Naive thymus-derived CD4-positive, alpha-beta T cell (primary cell): ENCODE measurements at regions not wholly inside any gene's neighbourhood (a gene's known extent, or its start where the extent isn't known, plus 50 kb on each side); places are given as distances from the start of the nearest gene placed in this dataset.

Experiments
- ATAC-seq: fragments of 150-1000 bp; cut with Tn5 transposase; 2 replicates; pipeline ENCODE4 v1.10.0; 2021; ENCODE audit warnings: mild to moderate bottlenecking, moderate library complexity
- CTCF ChIA-PET: fragments of 350-600 bp; sonication (Branson Sonifier 250); formaldehyde crosslinking; loops from one replicate; lab custom pipeline; 2021; ENCODE audit warnings: antibody characterized with exemption; lab: Charles Lee
- POLR2A ChIA-PET: fragments of 350-600 bp; sonication (Branson Sonifier 250); formaldehyde crosslinking; loops from one replicate; lab custom pipeline; 2021; ENCODE audit warnings: antibody characterized with exemption, inconsistent platforms; lab: Charles Lee
- DNase-seq, 9 donors: peaks; one replicate each; pipeline versions ENCODE4 v3.0.0 to v3.0.0-alpha.2; 2020 to 2022; ENCODE audit warnings: mixed read lengths in 1 of 9
- H3K27ac ChIP-seq: one replicate; pipeline ENCODE4 v1.7.0; 2013; ENCODE audit warnings: mild to moderate bottlenecking, low read depth, low read length, moderate library complexity
- H3K27me3 ChIP-seq, 2 donors: one replicate each; pipeline ENCODE4 v1.7.0; 2013; ENCODE audit warnings: low read length in 2 of 2, mild to moderate bottlenecking in 2 of 2, moderate library complexity in 2 of 2; ENCODE audit not compliant: control insufficient read depth in 2 of 2, insufficient read depth in 2 of 2
- H3K36me3 ChIP-seq, 3 experiments: 1 replicate in 2 of 3; 2 replicates in 1 of 3; pipeline ENCODE4 v1.7.0; 2013; ENCODE audit warnings: low read length in 3 of 3, mild to moderate bottlenecking in 3 of 3, moderate library complexity in 1 of 3; ENCODE audit not compliant: insufficient read depth in 3 of 3, control insufficient read depth in 2 of 3
- H3K4me1 ChIP-seq, 2 donors: one replicate each; pipeline ENCODE4 v1.7.0; 2013; ENCODE audit warnings: low read length in 2 of 2, mild to moderate bottlenecking in 2 of 2, moderate library complexity in 1 of 2; ENCODE audit not compliant: control insufficient read depth in 2 of 2, insufficient read depth in 2 of 2
- H3K4me3 ChIP-seq: 2 replicates; pipeline ENCODE4 v1.7.0; 2013; ENCODE audit warnings: mild to moderate bottlenecking, low read length
- H3K9me3 ChIP-seq, 3 experiments: 1 replicate in 2 of 3; 2 replicates in 1 of 3; pipeline ENCODE4 v1.7.0; 2013; ENCODE audit warnings: low read length in 3 of 3; ENCODE audit not compliant: control insufficient read depth in 2 of 3
- H3K27ac Mint-ChIP-seq, 9 donors: one replicate each; pipeline ENCODE4 v1.8.0; 2020 to 2022; ENCODE audit warnings: mixed read lengths in 9 of 9, mild to moderate bottlenecking in 8 of 9, moderate library complexity in 5 of 9, inconsistent platforms in 2 of 9
- H3K27me3 Mint-ChIP-seq, 5 donors: one replicate each; pipeline ENCODE4 v1.8.0; 2021 to 2022; ENCODE audit warnings: mixed read lengths in 5 of 5, mild to moderate bottlenecking in 1 of 5
- H3K36me3 Mint-ChIP-seq, 5 donors: one replicate each; pipeline ENCODE4 v1.8.0; 2020 to 2022; ENCODE audit warnings: mixed read lengths in 5 of 5, mild to moderate bottlenecking in 3 of 5, inconsistent platforms in 1 of 5
- H3K4me1 Mint-ChIP-seq, 7 donors: one replicate each; pipeline ENCODE4 v1.8.0; 2020 to 2022; ENCODE audit warnings: mixed read lengths in 7 of 7, mild to moderate bottlenecking in 3 of 7, inconsistent platforms in 1 of 7
- H3K4me3 Mint-ChIP-seq, 10 donors: one replicate each; pipeline ENCODE4 v1.8.0; 2020 to 2022; ENCODE audit warnings: mild to moderate bottlenecking in 10 of 10, mixed read lengths in 10 of 10, moderate library complexity in 6 of 10, inconsistent platforms in 2 of 10
- H3K9me3 Mint-ChIP-seq, 11 donors: one replicate each; pipeline ENCODE4 v1.8.0; 2020 to 2022; ENCODE audit warnings: mixed read lengths in 11 of 11, mild to moderate bottlenecking in 4 of 11, inconsistent platforms in 1 of 11, moderate library complexity in 1 of 11
- intact Hi-C, 2 donors: fragments of 100-400 bp; cut with micrococcal nuclease; formaldehyde crosslinking; loops; one replicate each; pipeline ENCODE4 v1.15.1; 2023

- H3K4me3 ChIP-seq: no peak overlapping the region
- ChIA-PET CTCF (interaction anchor here (0.5 kb wide), 1 partner anchor 518 kb away, joined by 3 read pairs; no protein-coding TSS in a partner anchor), POLR2A (no interaction called here)
- Mint-ChIP-seq H3K9me3 (no peaks in the 10 kb centered on the region), H3K4me1 (peaks cover 0 to 3% (median 0%) of the 10 kb centered on the region in 7 donors), H3K4me3 (no peak overlapping the region), H3K36me3 (no peaks in the 10 kb centered on the region), H3K27me3 (peaks cover 0 to 21% (median 5%) of the 10 kb centered on the region in 5 donors), H3K27ac (no peak overlapping the region)
- H3K36me3 ChIP-seq: no peaks in the 10 kb centered on the region
- intact Hi-C loops: no loop called here
- no peaks in the 10 kb centered on the region for H3K27me3 ChIP-seq
- H3K4me1 ChIP-seq: no peaks in the 10 kb centered on the region
- DNase-seq: no peak
- H3K9me3 ChIP-seq: no peaks in the 10 kb centered on the region
- ATAC-seq: no peak
- no peak overlapping the region for H3K27ac ChIP-seq
Observed at GRCh38 chr20:4635781-4636180, 50.5 kb upstream of the PRNP start.

- Mint-ChIP-seq H3K27ac (no peak overlapping the region), H3K4me3 (no peak overlapping the region), H3K9me3 (no peaks in the 10 kb centered on the region), H3K27me3 (peaks cover 0 to 23% (median 5%) of the 10 kb centered on the region in 5 donors), H3K36me3 (no peaks in the 10 kb centered on the region), H3K4me1 (peaks cover 0 to 3% (median 0%) of the 10 kb centered on the region in 7 donors)
- Histone ChIP-seq H3K9me3 (no peaks in the 10 kb centered on the region), H3K36me3 (no peaks in the 10 kb centered on the region), H3K4me1 (no peaks in the 10 kb centered on the region), H3K27ac (no peak overlapping the region), H3K4me3 (no peak overlapping the region), H3K27me3 (no peaks in the 10 kb centered on the region)
- intact Hi-C loops: no loop called here
- no peak for ATAC-seq
- ChIA-PET POLR2A (no interaction called here), CTCF (interaction anchor here (0.5 kb wide), 1 partner anchor 518 kb away, joined by 3 read pairs; no protein-coding TSS in a partner anchor)
- no peak for DNase-seq
Observed at GRCh38 chr20:4635342-4635741, 50.9 kb upstream of the PRNP start.

GRCh38 chr20:4633780-4634179 is 52.5 kb upstream of the PRNP start:
- ChIA-PET CTCF (no interaction called here), POLR2A (no interaction called here)
- H3K27ac Mint-ChIP-seq: no peak overlapping the region
- Histone ChIP-seq H3K27ac (no peak overlapping the region), H3K9me3 (no peaks in the 10 kb centered on the region), H3K27me3 (no peaks in the 10 kb centered on the region), H3K4me3 (no peak overlapping the region), H3K36me3 (no peaks in the 10 kb centered on the region), H3K4me1 (no peaks in the 10 kb centered on the region)
- no peaks in the 10 kb centered on the region for H3K9me3 Mint-ChIP-seq
- H3K4me1 Mint-ChIP-seq: peaks cover 0 to 3% (median 0%) of the 10 kb centered on the region in 7 donors
- no peak overlapping the region for H3K4me3 Mint-ChIP-seq
- DNase-seq: no peak
- intact Hi-C loops: no loop called here
- peak; percentile 55 for ATAC-seq
- peaks cover 0 to 27% (median 5%) of the 10 kb centered on the region in 5 donors for H3K27me3 Mint-ChIP-seq
- H3K36me3 Mint-ChIP-seq: no peaks in the 10 kb centered on the region

GRCh38 chr20:4633379-4633778 is 52.9 kb upstream of the PRNP start:
- Mint-ChIP-seq H3K36me3 (no peaks in the 10 kb centered on the region), H3K27ac (no peak overlapping the region), H3K4me3 (no peak overlapping the region), H3K27me3 (peaks cover 0 to 27% (median 5%) of the 10 kb centered on the region in 5 donors), H3K4me1 (peaks cover 0 to 3% (median 0%) of the 10 kb centered on the region in 7 donors), H3K9me3 (no peaks in the 10 kb centered on the region)
- Histone ChIP-seq H3K27me3 (no peaks in the 10 kb centered on the region), H3K36me3 (no peaks in the 10 kb centered on the region), H3K27ac (no peak overlapping the region), H3K4me1 (no peaks in the 10 kb centered on the region), H3K4me3 (no peak overlapping the region), H3K9me3 (no peaks in the 10 kb centered on the region)
- ATAC-seq (no peak), DNase-seq (no peak)
- intact Hi-C loops: no loop called here
- ChIA-PET CTCF (no interaction called here), POLR2A (no interaction called here)

GRCh38 chr20:4632876-4633275 is 53.4 kb upstream of the PRNP start:
- peak; percentile 22 for ATAC-seq

GRCh38 chr20:4626228-4626627 is 60.0 kb upstream of the PRNP start:
- H3K36me3 ChIP-seq: no peaks in the 10 kb centered on the region
- DNase-seq (no peak), ATAC-seq (no peak)
- H3K4me1 ChIP-seq: no peaks in the 10 kb centered on the region
- ChIA-PET POLR2A (no interaction called here), CTCF (no interaction called here)
- H3K27me3 ChIP-seq: no peaks in the 10 kb centered on the region
- intact Hi-C loops: no loop called here
- peaks cover 0 to 22% (median 6%) of the 10 kb centered on the region in 11 donors for H3K9me3 Mint-ChIP-seq
- H3K4me1 Mint-ChIP-seq: no peaks in the 10 kb centered on the region
- H3K9me3 ChIP-seq: no peaks in the 10 kb centered on the region
- H3K27me3 Mint-ChIP-seq: peaks cover 6 to 37% (median 24%) of the 10 kb centered on the region in 5 donors
- no peak overlapping the region for H3K27ac ChIP-seq
- no peak overlapping the region for H3K4me3 ChIP-seq
- no peak overlapping the region for H3K4me3 Mint-ChIP-seq
- H3K36me3 Mint-ChIP-seq: peaks cover 0 to 10% (median 3%) of the 10 kb centered on the region in 5 donors
- H3K27ac Mint-ChIP-seq: no peak overlapping the region

More at GRCh38 chr20:4632876-4633275, 53.4 kb upstream of the PRNP start:
- H3K27ac Mint-ChIP-seq: no peak overlapping the region
- Histone ChIP-seq H3K27ac (no peak overlapping the region), H3K4me3 (no peak overlapping the region), H3K36me3 (no peaks in the 10 kb centered on the region), H3K9me3 (no peaks in the 10 kb centered on the region), H3K27me3 (no peaks in the 10 kb centered on the region), H3K4me1 (no peaks in the 10 kb centered on the region)
- no peak for DNase-seq
- no peak overlapping the region for H3K4me3 Mint-ChIP-seq
- CTCF ChIA-PET: interaction anchor here (0.6 kb wide), 1 partner anchor 44 kb away, joined by 4 read pairs; no protein-coding TSS in a partner anchor
- intact Hi-C loops: no loop called here
- H3K4me1 Mint-ChIP-seq: peaks cover 0 to 3% (median 0%) of the 10 kb centered on the region in 7 donors
- no peaks in the 10 kb centered on the region for H3K9me3 Mint-ChIP-seq
- peaks cover 0 to 29% (median 5%) of the 10 kb centered on the region in 5 donors for H3K27me3 Mint-ChIP-seq
- H3K36me3 Mint-ChIP-seq: no peaks in the 10 kb centered on the region
- POLR2A ChIA-PET: no interaction called here

GRCh38 chr20:4625687-4626086 is 60.6 kb upstream of the PRNP start:
- Histone ChIP-seq H3K27me3 (no peaks in the 10 kb centered on the region), H3K9me3 (no peaks in the 10 kb centered on the region), H3K27ac (no peak overlapping the region), H3K36me3 (no peaks in the 10 kb centered on the region), H3K4me3 (no peak overlapping the region), H3K4me1 (no peaks in the 10 kb centered on the region)
- Mint-ChIP-seq H3K27ac (no peak overlapping the region), H3K9me3 (peaks cover 0 to 22% (median 8%) of the 10 kb centered on the region in 11 donors), H3K4me3 (no peak overlapping the region), H3K4me1 (no peaks in the 10 kb centered on the region), H3K27me3 (peaks cover 6 to 40% (median 24%) of the 10 kb centered on the region in 5 donors), H3K36me3 (peaks cover 0 to 10% (median 3%) of the 10 kb centered on the region in 5 donors)
- ChIA-PET POLR2A (no interaction called here), CTCF (no interaction called here)
- intact Hi-C loops: no loop called here
- DNase-seq: no peak
- no peak for ATAC-seq
